GM21367 (cell line): ENCODE measurements at regions not wholly inside any gene's neighbourhood (a gene's known extent, or its start where the extent isn't known, plus 50 kb on each side); places are given as distances from the start of the nearest gene placed in this dataset.

ENCODE experiments used
- ATAC-seq: cut with Tn5 transposase; IDR thresholded peaks from one replicate; pipeline ENCODE4 v1.9.1; 2021; ENCODE audit not compliant: unreplicated experiment

GRCh38 chr10:33455029-33455428 lies 120.6 kb upstream of the NRP1 start:
- ATAC-seq = no peak

- ATAC-seq = no peak
Measured at GRCh38 chr10:33454554-33454953, 120.1 kb upstream of the NRP1 start.

- ATAC-seq = no peak
Measured at GRCh38 chr10:33453081-33454025, 118.9 kb upstream of the NRP1 start.

GRCh38 chr10:33448421-33449140 lies 114.1 kb upstream of the NRP1 start:
- ATAC-seq = no peak

- ATAC-seq = no peak
Measured at GRCh38 chr10:33441561-33441960, 107.1 kb upstream of the NRP1 start.

GRCh38 chr10:33434933-33435332 lies 100.5 kb upstream of the NRP1 start:
- no peak for ATAC-seq

GRCh38 chr10:33428682-33429081 lies 94.2 kb upstream of the NRP1 start:
- ATAC-seq = no peak

GRCh38 chr10:33423154-33423529 lies 88.7 kb upstream of the NRP1 start:
- ATAC-seq = no peak

GRCh38 chr10:33422471-33423153 lies 88.1 kb upstream of the NRP1 start:
- ATAC-seq = no peak

GRCh38 chr10:33421789-33422462 lies 87.5 kb upstream of the NRP1 start:
- ATAC-seq = no peak

GRCh38 chr10:33419311-33419710 lies 84.8 kb upstream of the NRP1 start:
- ATAC-seq = no peak

GRCh38 chr10:33418301-33418700 lies 83.8 kb upstream of the NRP1 start:
- ATAC-seq = no peak

- no peak for ATAC-seq
Measured at GRCh38 chr10:33416691-33417090, 82.2 kb upstream of the NRP1 start.

- ATAC-seq = no peak
Measured at GRCh38 chr10:33416209-33416608, 81.7 kb upstream of the NRP1 start.

GRCh38 chr10:33414841-33415240 lies 80.4 kb upstream of the NRP1 start:
- no peak for ATAC-seq

- ATAC-seq = no peak
Measured at GRCh38 chr10:33412653-33413361, 78.3 kb upstream of the NRP1 start.

GRCh38 chr10:33412241-33412640 lies 77.8 kb upstream of the NRP1 start:
- ATAC-seq = no peak

GRCh38 chr10:33410860-33411234 lies 76.4 kb upstream of the NRP1 start:
- no peak for ATAC-seq

GRCh38 chr10:33410096-33410859 lies 75.8 kb upstream of the NRP1 start:
- no peak for ATAC-seq

- no peak for ATAC-seq
Measured at GRCh38 chr10:33406596-33406995, 72.1 kb upstream of the NRP1 start.
